NCI-H2081 treated with DMSO at 0.1 percent for 48 hours (cell line): ENCODE measurements at regions not wholly inside any gene's neighbourhood (a gene's known extent, or its start where the extent isn't known, plus 50 kb on each side); places are given as distances from the start of the nearest gene placed in this dataset.
"Not testable (repeated sequence)": the region's sequence is repeated elsewhere in the genome, so short reads cannot be mapped to it uniquely, and the experiment has no call there.

Experiments
- DNase-seq: peaks from one replicate; lab custom pipeline; 2025; lab: John Stamatoyannopoulos, UW

DNA sequence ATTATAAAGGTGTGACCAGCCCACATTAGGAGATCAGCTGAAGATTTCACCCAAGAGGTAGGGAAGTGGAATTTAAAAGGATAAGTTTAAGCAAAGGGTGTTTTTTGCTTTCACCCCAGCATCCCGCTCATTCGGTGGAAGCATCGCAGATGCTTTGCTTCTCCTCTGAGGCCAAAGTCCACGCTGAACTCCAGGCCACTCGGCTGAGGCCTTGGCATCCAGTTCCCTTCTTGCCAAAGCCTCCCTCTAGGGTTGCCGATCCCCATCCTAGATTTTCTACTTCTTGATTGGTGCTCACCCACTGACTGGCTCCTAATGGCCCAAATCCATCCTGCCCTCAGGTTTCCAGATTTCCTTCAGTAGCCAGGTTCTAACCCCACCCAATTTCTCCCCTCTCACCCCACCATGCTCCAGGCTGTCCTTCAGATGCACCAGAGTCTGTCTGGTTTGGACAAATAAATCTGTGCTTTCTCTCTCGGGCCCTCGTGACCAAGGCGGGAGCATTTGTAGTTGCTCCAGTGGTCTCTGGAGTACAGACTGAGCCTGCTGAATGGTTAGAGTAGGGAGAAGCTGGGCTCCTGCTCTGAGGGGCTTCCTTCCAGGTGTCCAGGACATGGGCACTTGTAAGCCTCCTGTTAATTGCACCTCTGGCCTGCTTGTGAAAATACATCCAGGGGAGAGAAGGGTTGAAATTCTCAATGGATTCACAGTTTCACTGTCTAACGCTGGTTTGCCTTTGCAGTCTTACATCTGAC lies 193.2 kb downstream of the C1orf94 start:
- DNase-seq: no peak

DNA sequence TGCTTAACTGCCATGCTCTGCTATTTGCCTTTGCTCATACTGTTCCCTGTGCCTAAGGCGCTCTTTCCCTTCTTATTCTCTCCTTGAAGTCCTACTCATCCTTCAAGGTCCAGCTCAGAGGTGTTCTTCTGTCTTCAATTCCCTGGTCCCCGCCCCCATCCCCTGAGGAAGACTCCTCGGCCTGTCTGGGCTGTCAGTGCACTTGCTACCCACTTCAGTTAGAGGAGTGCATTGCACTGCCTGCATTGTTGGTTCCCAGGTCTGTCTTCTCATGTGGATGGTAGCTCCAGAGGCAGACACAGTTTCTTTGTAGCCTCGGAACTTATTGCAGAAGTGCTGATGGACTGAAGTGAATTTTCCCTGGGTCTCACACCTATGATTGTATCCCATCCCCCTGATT lies 194.0 kb downstream of the C1orf94 start:
- no peak for DNase-seq

DNA sequence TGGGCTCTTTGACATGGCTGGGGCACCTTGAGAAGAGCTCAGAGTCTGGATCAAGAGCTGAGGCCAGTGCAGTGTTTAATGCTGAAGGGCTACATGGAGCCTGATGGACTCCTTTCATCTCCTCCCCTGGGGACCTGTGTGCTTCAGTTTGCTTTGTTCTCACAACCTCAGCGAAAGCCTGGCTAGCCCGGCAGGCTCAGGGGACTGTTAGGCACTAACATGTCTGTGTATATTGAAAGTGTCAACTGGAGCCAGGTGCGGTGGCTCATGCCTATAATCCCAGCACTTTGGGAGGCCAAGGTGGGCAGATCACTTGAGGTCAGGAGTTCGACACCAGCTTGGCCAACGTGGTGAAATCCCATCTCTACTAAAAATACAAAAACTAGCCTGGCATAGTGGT lies 194.5 kb downstream of the C1orf94 start:
- not testable (repeated sequence) for DNase-seq

DNA sequence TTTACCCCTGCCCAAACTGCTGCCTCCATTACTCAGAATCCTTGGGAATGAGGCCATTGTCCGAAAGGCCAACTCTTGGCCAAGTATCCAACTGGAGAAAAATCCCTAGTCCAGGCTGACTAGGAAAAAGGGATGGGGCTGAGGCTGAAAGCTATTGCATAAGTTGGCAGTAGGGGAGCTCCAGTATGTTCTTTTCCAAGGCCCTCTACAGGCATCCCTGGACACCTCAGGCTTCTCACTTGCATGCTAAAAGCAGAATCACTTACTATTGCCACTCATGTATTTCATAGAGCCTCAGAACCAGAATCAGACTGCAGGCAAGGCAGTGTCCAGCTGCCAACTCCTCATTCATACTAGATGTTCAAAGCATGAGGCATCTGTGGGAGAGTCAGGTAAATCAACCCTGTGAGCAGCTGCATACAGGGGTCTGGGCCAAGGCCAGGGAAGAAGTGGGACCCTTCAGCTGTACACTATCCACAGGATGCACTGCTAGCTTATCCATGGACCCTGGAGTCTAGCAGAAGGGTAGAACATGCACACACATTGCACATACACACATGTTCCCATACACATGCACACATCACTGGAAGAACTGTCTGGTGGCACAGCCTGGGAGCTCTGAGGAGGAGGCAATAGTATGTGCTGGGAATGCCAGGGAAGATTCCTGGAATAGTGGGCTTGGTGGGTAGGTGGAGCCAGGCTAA lies 195.3 kb downstream of the C1orf94 start:
- no peak for DNase-seq

DNA sequence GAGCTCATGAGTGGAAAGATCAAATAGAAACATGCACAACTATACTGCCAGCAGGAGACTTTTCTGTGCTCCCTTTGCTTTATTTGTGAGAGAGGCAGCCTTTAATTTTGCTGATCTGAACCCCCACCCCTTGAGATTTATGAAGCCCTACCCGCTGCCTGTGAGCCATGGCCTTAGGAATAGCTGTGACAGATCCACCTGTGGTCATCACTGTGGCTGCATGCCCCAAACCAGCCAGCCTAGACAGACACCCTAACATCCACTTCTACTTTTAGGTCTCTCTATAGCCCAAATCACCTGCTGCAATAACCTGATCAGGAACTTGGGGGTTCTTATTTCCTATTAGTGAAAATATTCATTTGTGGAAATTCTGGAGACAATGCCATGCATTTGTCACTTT lies 196.2 kb downstream of the C1orf94 start:
- DNase-seq: no peak

DNA sequence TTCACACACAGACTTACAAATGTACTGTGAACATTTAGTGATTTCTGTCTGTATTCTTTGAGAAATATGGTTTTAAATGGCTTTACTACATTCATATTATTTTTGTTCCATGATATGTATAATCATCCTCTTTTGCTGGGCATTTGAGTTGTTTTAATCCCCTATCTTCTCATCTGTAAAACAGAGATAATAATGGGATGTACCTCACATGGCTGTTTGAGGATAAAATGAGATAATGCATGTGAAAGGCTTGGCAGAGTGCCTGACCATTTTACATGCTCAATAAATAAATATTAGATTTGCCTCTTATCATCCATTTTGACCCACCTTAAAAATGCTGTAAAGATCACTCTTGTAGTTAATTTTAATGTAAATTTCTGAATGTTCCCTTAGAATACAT lies 197.2 kb downstream of the C1orf94 start:
- no peak for DNase-seq

DNA sequence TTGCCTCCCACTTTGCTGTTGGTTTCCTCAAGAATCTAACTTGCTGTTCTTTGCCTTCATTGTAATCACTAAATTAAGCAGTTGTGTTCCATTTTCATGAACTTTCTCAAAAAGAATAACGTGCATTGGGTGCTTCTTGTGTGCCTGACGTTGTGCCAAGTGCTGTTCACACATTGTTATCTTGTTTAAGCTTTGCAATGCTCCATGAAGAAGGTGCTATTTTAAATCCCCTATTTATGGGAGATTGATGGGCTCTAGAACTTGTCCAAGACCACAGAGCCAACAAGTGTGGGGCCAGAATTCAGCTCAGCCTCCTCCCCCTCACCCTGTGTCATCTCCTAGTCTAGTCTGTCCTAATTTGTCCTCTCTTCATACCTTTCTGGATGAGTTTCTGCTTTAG lies 199.8 kb downstream of the C1orf94 start:
- DNase-seq: no peak

DNA sequence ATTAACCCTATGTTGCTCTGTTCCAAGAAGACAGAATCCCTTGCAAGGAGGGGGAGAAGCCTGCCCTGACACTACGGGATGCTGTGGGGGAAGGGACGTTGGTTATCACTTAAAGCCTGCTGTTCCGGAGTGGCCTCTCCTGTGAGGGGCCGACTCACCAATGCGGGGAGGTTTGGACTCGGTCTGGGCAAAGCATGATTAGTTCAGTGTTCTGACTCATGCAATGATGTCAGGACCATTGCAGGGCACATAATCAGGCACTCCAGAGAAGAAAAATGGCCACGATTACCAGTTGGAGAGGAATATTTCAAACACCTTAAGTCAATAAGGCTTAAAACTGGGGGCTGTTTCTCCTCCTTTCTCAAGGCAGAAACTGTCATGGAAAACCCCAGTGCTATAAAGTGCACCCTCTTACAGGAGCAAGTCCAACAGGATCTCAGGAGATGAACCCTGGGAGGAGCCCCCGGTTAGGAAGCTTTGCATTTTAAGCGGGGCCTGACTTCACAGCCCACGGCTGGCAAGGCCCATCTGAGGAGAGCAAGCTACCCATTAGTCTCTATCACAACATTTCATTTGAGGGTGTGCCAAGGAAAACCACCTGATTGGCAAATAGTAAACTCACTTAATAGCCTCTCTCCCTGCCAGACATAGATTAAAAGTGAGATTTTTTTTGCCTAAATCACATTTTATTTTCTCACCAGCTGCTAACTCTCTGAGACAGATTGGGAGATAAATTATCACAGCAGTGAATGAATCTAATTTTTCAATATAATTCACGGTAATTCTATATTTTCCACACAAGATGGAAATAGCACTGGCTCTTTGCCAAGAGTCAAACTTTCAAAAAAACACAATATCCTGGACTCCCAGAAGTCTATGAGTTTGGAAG lies 202.5 kb downstream of the C1orf94 start:
- no peak for DNase-seq

DNA sequence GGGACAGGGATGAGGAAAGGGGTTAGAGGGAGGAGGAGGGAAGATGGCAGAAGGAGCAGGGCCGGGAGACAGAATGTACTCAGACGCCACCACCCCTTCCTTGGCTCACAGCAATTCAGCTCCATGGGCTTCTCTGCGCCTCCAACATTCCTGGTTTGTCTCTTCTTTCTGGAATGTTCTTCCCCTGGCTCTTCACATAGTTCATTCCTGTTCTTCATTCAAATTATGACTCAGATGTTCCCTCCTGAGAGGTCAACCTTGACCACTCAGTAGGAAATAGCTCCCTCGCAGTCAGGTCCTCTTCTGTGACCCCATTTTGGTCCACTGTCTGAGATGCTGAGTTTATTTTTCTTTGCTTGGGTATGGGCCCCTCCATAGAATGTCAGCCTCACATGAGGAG lies 203.2 kb downstream of the C1orf94 start:
- DNase-seq: no peak

DNA sequence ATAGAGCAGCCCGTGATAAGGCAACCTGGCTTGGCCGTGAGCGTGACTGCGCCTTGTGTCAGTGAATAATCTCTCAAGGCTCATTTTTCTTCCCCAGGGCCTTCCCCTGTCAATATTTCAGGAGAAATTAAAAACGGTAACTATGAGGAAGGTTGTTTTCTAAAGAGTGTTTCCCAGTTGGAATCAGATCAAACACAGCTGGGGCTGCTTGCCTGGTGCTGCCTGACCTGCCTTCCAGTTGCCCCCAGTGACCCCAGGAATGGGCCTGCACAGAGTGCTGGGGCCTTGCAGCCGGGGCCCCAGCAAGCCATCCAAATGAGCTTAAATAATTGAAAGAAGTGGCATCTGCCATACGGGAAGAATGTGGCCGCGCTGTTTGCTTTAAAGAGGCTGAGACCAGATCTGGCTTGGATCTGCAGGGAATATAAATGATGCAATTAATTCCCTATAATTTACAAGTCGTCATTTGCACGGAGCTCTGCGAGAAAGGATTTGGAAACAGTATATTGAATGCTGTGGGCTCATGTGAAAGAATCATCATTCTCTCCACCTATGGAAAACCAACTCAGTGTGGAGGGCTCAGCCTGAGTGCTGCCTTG lies 203.9 kb downstream of the C1orf94 start:
- no peak for DNase-seq

DNA sequence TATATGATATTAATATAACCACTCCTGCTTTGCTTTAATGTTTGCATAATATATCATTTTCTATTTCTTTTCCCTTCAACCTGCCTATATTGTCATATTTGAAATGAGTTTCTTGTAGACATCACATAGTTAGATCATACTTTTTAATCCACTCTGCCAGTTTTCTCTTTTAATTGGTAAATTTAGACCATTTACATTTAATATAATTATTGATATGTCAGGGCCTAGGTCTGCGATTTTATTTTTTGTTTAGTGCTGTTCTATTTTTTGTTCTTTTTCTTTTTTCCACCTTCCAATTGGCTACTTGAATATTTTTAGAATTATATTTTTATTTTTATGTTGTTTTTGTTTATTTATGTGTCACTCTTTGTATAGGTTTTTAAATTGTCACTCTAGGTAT lies 213.3 kb downstream of the C1orf94 start:
- DNase-seq: no peak

DNA sequence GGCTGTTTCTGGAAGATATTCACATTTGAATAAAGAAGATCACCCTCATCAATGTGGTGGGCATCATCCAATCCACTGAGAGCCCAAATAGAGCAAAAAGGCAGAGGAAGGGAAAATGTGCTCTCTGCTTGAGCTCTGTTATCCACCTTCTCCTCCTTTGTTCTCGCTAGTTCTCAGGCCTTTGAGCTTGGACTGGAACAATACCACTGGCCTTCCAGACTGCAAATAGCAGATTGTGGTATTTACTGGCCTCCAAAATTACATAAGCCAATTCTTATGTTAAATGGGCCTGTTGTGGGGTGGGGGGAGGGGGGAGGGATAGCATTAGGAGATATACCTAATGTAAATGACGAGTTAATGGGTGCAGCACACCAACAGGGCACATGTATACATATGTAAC lies 219.3 kb downstream of the C1orf94 start:
- no peak for DNase-seq

DNA sequence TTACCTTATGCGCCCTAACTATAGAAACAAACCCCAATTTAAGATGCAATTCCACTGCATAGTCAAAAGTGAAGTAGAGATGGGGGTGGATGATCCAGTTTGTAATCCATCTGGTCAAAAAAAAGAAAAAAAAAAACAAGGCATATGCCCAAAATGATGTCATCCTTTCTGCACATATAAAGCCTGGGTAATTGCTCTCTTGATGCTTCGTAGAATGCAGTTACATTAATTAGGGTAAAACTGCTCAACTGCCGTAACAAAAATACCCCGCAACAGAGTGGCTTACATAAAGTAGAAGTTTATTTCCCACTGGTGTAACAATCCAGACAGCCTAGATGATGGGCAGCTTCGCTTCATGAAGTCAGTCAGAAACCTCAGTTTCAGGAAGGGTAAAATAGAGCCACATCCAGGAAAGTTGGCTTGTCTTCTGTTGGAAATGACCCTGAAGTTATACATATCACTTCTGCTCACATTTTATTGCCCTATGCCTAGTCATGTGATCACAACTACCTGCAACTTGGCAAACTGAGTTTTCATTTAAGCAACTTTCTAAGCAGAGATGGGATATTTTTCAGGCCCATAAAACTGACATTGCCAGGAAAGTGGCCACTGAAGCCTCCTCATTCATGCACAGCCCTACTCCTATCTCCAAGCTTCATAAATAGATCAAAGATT lies 221.7 kb downstream of the C1orf94 start:
- no peak for DNase-seq

DNA sequence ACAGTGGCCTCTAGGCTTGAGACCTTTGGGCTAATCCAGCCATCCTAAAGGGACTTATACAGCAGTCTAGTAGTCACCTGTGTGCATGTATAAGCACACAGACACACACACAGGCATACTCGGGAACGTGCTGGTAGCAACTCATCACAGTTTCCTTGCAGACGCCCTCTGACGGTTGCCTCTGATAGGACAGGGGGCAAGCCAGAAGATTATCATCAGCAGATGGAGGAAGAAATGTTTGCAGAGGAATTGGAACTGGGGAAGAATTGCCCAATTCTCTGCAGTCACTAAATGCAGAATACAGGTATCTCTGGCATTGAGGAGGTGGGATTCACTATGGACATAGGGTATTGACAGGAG lies 222.2 kb downstream of the C1orf94 start:
- DNase-seq: no peak

DNA sequence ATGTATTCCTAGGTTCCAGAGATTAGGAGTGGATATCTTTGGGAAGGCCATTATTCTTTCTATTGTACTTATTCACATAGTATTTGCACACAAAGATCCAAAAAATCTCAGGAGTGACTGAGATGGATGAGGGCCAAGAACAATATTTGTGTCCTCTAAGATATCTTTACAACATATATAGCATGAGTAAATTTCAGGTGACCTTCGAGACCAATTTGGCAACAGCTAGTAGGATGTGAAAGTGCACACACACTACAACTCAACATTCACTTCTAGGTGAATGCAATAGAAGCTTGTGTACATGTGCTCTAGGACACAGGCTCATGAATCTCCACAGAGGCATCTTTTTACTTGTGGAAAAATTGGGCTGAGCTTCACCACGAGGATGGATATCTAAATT lies 224.0 kb downstream of the C1orf94 start:
- DNase-seq: no peak

DNA sequence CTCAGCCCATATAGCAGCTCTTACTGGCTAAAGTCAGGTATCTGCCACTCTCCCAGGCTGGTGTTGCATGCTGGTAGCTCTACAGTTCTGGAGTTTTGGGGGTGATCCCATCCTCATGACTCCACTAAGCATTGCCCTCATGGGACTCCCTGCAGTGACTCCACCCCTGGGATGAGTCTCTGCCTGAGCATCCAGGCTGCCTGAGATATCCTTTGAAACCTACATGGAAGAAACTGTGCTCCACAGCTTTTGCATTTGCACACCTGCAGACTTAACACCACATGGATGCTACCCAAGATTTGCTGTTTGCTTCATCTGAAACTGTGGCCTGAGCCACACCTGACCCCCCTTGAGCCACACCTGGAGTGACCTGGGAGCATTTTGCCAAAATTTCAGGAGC lies 226.4 kb downstream of the C1orf94 start:
- DNase-seq: no peak

DNA sequence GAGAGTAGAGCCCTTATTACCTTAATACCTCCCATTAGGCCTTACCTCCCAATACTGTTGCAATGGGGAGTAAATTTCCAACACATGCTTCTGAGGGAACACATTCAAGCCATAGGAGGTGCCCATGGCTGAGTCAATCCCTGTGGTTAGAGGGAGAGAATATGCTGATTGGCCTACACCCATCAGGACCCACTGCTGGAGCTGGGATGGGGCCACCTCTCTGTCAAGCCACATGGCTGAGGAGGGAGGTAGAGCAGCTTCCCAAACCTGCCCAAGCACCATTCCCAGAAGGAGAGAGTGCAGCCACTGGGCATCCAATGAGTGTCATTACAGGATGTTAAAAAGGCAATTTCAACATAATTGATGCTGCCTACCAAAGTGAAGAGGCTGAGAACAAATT lies 228.1 kb downstream of the C1orf94 start:
- DNase-seq: no peak

DNA sequence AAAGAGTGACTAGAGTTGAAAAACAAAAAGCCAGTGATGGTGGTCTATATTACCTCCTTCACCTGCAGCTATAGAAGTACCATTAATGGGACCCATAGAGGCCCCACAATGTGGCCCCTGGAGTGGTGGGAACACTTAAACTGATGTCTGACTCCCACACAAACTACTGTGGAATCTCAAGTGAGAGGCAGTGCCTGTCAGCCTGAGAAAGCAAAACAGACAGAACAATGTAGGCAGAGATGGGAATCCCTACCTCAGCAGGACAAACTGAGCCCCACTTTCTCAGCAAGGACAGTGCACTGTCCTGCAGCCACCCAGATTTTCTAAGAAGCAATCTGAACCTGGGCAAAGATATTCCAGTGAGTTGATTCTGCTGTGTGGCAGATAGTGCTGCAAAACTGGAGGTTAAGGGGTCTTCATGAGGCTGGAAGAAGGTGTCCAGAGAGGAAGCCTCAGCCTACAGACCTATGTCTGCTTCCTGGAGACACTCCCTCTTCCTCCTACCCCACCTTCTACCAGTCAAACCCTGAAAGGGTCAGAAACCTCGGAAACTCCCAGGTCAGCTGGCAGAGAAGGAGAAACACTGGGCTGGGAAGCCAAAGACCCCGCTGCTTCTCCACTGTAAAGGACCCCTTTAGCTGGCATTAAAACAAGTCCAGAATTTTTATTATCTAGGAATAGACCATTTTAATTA lies 228.7 kb downstream of the C1orf94 start:
- DNase-seq: no peak

DNA sequence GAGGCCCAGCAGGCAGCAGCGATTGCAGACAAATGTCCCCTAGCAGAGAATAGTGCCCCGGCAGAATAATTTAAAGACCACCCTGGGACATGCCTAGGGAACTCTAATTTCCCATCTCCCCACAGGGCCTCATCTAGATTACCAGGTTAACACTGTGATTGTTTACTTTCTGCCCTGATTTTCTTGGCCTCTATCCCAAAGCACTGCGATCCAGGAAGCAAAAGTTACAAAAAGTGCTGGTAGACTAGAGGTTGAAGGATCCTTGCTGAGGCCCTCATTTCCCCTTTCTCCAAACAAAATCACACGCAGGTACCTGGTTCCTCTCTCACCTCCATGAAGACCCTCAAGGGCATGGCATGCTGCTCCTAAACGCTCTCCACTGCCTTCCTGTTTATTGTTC lies 229.7 kb downstream of the C1orf94 start:
- DNase-seq: no peak

DNA sequence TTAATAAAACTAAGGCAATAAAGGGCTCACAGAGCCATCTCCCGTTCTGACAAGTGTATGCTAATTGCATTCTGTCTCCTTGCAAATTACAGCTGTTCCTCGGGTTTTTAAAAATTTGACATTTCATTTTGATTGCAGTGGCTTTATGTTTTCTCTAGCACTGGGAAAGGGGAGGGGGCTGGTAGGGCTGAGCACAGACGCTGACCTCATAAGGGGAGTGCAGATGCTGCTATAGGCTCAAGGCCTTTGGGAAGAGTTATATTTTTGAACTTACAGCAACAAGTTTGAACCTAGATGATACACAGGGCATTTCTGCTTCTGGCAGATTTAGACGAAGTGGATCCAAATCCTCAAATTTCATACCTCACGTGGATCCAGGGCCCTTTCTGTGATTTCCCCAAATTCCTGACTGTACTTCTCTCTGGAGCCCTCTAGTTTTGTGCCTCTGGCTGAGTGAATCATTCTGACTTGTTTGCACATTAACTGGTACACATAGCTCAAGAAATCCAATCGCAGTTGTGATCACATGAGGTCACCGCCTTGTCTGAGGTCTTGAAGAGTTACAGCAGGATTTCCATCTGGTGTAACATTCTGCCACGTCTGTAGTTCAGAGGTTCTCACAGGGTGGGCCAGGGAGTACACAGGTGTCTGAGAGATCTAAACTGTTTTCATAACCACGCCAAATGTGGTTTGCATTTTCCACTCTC lies 230.3 kb downstream of the C1orf94 start:
- no peak for DNase-seq

DNA sequence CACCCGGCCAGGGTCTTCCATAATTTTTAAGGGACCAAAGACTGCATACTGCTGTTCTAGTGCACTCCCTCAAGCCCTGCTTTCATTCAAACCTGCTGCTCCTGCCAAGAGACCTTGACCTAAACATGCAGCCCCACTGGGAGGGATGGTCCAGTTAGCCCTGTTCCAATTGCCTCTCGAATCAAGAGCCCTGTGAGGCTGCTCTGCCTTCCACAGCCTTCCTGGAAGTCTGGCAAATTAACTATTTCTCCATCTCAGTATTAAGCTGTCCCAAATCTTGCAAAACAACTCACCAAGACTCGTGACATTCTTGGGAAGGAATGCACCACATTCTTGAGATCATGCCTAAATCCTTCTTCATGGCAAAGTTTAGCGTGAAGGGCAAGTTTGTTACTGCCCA lies 231.3 kb downstream of the C1orf94 start:
- no peak for DNase-seq
